Ascending aorta (tissue), 2 donors: ENCODE measurements at regions not wholly inside any gene's neighbourhood (a gene's known extent, or its start where the extent isn't known, plus 50 kb on each side); places are given as distances from the start of the nearest gene placed in this dataset.

Source experiments
- DNase-seq, 2 donors: peaks; one replicate each; pipeline ENCODE4 v3.0.0-alpha.2; 2019; ENCODE audit warnings: low spot score in 2 of 2
- H3K27ac ChIP-seq, 2 donors: fragments of 200-600 bp; sonication (generic); one replicate each; pipeline ENCODE4 v1.5.1; 2016 to 2017; ENCODE audit warnings: mild to moderate bottlenecking in 1 of 2
- H3K27me3 ChIP-seq: fragments of 200-600 bp; sonication (generic); one replicate; pipeline ENCODE4 v1.5.1; 2017
- H3K36me3 ChIP-seq, 2 donors: fragments of 200-600 bp; sonication (generic); one replicate each; pipeline ENCODE4 v1.5.1; 2016
- H3K4me1 ChIP-seq, 2 donors: fragments of 200-600 bp; sonication (generic); one replicate each; pipeline ENCODE4 v1.5.1; 2016 to 2017; ENCODE audit warnings: mild to moderate bottlenecking in 1 of 2
- H3K4me3 ChIP-seq, 2 donors: fragments of 200-600 bp; sonication (generic); one replicate each; pipeline ENCODE4 v1.5.1; 2016 to 2017; ENCODE audit warnings: mild to moderate bottlenecking in 1 of 2
- H3K9me3 ChIP-seq, 2 donors: fragments of 200-600 bp; sonication (generic); one replicate each; pipeline ENCODE4 v1.5.1; 2016
- CTCF ChIP-seq, 3 experiments: fragments of 200-600 bp in 2 of 3; fragments of 450-650 bp in 1 of 3; sonication (generic) in 2 of 3; IDR thresholded peaks; one replicate each; pipeline ENCODE4 v1.5.1; 2016 to 2019; ENCODE audit warnings: antibody characterized with exemption in 3 of 3, mild to moderate bottlenecking in 1 of 3, moderate library complexity in 1 of 3
- intact Hi-C: fragments of 100-400 bp; cut with DNase I; formaldehyde crosslinking; loops from one replicate; pipeline ENCODE4 v1.15.1; 2023

- DNase-seq: no peak
- TF ChIP-seq CTCF (IDR thresholded peaks at IDR 0.05): no peak
- no peak overlapping the region for H3K27ac ChIP-seq
- peaks cover 0 to 7% of the 10 kb centered on the region in 2 donors for H3K4me1 ChIP-seq
- no peaks in the 10 kb centered on the region for H3K27me3 ChIP-seq
- intact Hi-C loops: no loop called here
- no peaks in the 10 kb centered on the region for H3K9me3 ChIP-seq
- H3K4me3 ChIP-seq: no peak overlapping the region
- no peaks in the 10 kb centered on the region for H3K36me3 ChIP-seq
Observed at GRCh38 chr14:89719366-89720075, 235.0 kb downstream of the EFCAB11 start.

- Histone ChIP-seq H3K27me3 (no peaks in the 10 kb centered on the region), H3K9me3 (no peaks in the 10 kb centered on the region), H3K36me3 (no peaks in the 10 kb centered on the region), H3K4me3 (no peak overlapping the region), H3K4me1 (peaks cover 0 to 8% of the 10 kb centered on the region in 2 donors), H3K27ac (no peak overlapping the region)
- TF ChIP-seq CTCF (IDR thresholded peaks at IDR 0.05): no peak
- intact Hi-C loops: no loop called here
- DNase-seq: no peak
Observed at GRCh38 chr14:89708982-89709625, 245.4 kb downstream of the EFCAB11 start.

- intact Hi-C loops: no loop called here
- H3K4me3 ChIP-seq: no peak overlapping the region
- no peak overlapping the region for H3K27ac ChIP-seq
- H3K4me1 ChIP-seq: peaks cover 0 to 11% of the 10 kb centered on the region in 2 donors
- TF ChIP-seq CTCF (IDR thresholded peaks at IDR 0.05): no peak
- H3K27me3 ChIP-seq: no peaks in the 10 kb centered on the region
- H3K36me3 ChIP-seq: no peaks in the 10 kb centered on the region
- H3K9me3 ChIP-seq: no peaks in the 10 kb centered on the region
- no peak for DNase-seq
Observed at GRCh38 chr14:89707086-89707485, 247.4 kb downstream of the EFCAB11 start.

GRCh38 chr14:89702876-89703200, 251.7 kb downstream of the EFCAB11 start:
- Histone ChIP-seq H3K27me3 (no peaks in the 10 kb centered on the region), H3K36me3 (no peaks in the 10 kb centered on the region), H3K4me1 (peaks cover 0 to 12% of the 10 kb centered on the region in 2 donors), H3K4me3 (no peak overlapping the region), H3K9me3 (no peaks in the 10 kb centered on the region), H3K27ac (no peak overlapping the region)
- intact Hi-C loops: loop anchor here (5.0 kb wide), 3 partner anchors 126 to 286 kb away; partner anchors contain the start of gene FOXN3
- DNase-seq: no peak
- TF ChIP-seq CTCF (IDR thresholded peaks at IDR 0.05): no peak

- peak overlapping the region; percentile 55 to 76 for H3K4me3 ChIP-seq
- intact Hi-C loops: loop anchor here (5.0 kb wide), 3 partner anchors 125 to 285 kb away; partner anchors contain the start of gene FOXN3
- no peak for TF ChIP-seq CTCF (IDR thresholded peaks at IDR 0.05)
- H3K4me1 ChIP-seq: peaks cover 0 to 12% of the 10 kb centered on the region in 2 donors
- no peaks in the 10 kb centered on the region for H3K9me3 ChIP-seq
- no peak for DNase-seq
- no peaks in the 10 kb centered on the region for H3K36me3 ChIP-seq
- H3K27ac ChIP-seq: peak overlapping the region; percentile 61 to 71
- H3K27me3 ChIP-seq: no peaks in the 10 kb centered on the region
Observed at GRCh38 chr14:89702073-89702875, 252.3 kb downstream of the EFCAB11 start.
